PC-9 (cell line): ENCODE measurements at regions not wholly inside any gene's neighbourhood (a gene's known extent, or its start where the extent isn't known, plus 50 kb on each side); places are given as distances from the start of the nearest gene placed in this dataset.

Source experiments
- BruUV-seq: library from RNA; stranded (reverse); fragments of 400-500 nt; replicated peaks from 2 replicates; lab custom pipeline; 2021; lab: Mats Ljungman, UMichigan
- CTCF ChIA-PET: fragments of 300-600 bp; sonication (Branson Sonifier 250); formaldehyde crosslinking; loops from one replicate; lab custom pipeline; 2022; ENCODE audit warnings: antibody characterized with exemption; lab: Charles Lee
- POLR2A ChIA-PET: fragments of 300-600 bp; sonication (Branson Sonifier 250); formaldehyde crosslinking; loops from one replicate; lab custom pipeline; 2022; ENCODE audit warnings: antibody characterized with exemption; ENCODE audit not compliant: unreplicated experiment; lab: Charles Lee
- DNase-seq, 2 experiments: peaks; one replicate each; pipeline versions ENCODE4 v3.0.0 to v3.0.0-alpha.2; 2015 to 2022; ENCODE audit warnings: mixed read lengths in 1 of 2
- H2AFZ ChIP-seq: fragments of 200-600 bp; sonication (generic); 2 replicates; pipeline ENCODE4 v1.8.1; 2017; ENCODE audit warnings: antibody characterized with exemption
- H3F3A ChIP-seq: fragments of 200-600 bp; sonication (generic); 2 replicates; pipeline ENCODE4 v1.8.1; 2017; ENCODE audit warnings: antibody characterized with exemption, mild to moderate bottlenecking, low read depth; ENCODE audit not compliant: insufficient read depth
- H3K27ac ChIP-seq: fragments of 200-600 bp; sonication (generic); 2 replicates; pipeline ENCODE4 v1.6.1; 2016; ENCODE audit warnings: mixed run types
- H3K27me3 ChIP-seq: fragments of 200-600 bp; sonication (generic); 2 replicates; pipeline ENCODE4 v1.6.1; 2016; ENCODE audit warnings: low read depth, mixed run types; ENCODE audit not compliant: insufficient read depth
- H3K36me3 ChIP-seq: fragments of 200-600 bp; sonication (generic); 2 replicates; pipeline ENCODE4 v1.6.1; 2016; ENCODE audit warnings: low read depth, mixed run types
- H3K4me1 ChIP-seq: fragments of 200-600 bp; sonication (generic); replicated peaks from 2 replicates; pipeline ENCODE4 v1.6.1; 2016; ENCODE audit warnings: mixed run types; ENCODE audit not compliant: insufficient read depth
- H3K4me2 ChIP-seq: fragments of 200-600 bp; sonication (generic); 2 replicates; pipeline ENCODE4 v1.6.1; 2017; ENCODE audit warnings: mixed run types
- H3K4me3 ChIP-seq: fragments of 200-600 bp; sonication (generic); 2 replicates; pipeline ENCODE4 v1.6.1; 2016; ENCODE audit warnings: mixed run types
- H3K79me2 ChIP-seq: fragments of 200-600 bp; sonication (generic); 2 replicates; pipeline ENCODE4 v1.6.1; 2017; ENCODE audit warnings: low read depth, mixed run types
- H3K9me2 ChIP-seq: fragments of 200-600 bp; sonication (generic); 2 replicates; pipeline ENCODE4 v1.8.1; 2017; ENCODE audit warnings: mild to moderate bottlenecking; ENCODE audit not compliant: insufficient read depth
- H3K9me3 ChIP-seq: fragments of 200-600 bp; sonication (generic); 2 replicates; pipeline ENCODE4 v1.8.1; 2016; ENCODE audit warnings: low read depth; ENCODE audit not compliant: insufficient read depth
- H4K20me1 ChIP-seq: fragments of 200-600 bp; sonication (generic); 2 replicates; pipeline ENCODE4 v1.8.1; 2017; ENCODE audit not compliant: insufficient read depth
- EZH2 ChIP-seq: fragments of 200-600 bp; sonication (generic); IDR thresholded peaks from 2 replicates; pipeline ENCODE4 v1.8.0; 2017; ENCODE audit warnings: antibody characterized with exemption, low read depth
- intact Hi-C: fragments of 100-400 bp; cut with micrococcal nuclease; formaldehyde crosslinking; loops from one replicate; pipeline ENCODE4 v1.10.0; 2022; ENCODE audit not compliant: unreplicated experiment
- TF ChIP-seq, protein P1 (sequence below): fragments of 200-600 bp; sonication (generic); conservative IDR thresholded peaks from 2 replicates; pipeline ENCODE4 v1.6.1; 2017; ENCODE audit warnings: mixed run types, antibody characterized with exemption, mild to moderate bottlenecking, moderate library complexity

DNA sequence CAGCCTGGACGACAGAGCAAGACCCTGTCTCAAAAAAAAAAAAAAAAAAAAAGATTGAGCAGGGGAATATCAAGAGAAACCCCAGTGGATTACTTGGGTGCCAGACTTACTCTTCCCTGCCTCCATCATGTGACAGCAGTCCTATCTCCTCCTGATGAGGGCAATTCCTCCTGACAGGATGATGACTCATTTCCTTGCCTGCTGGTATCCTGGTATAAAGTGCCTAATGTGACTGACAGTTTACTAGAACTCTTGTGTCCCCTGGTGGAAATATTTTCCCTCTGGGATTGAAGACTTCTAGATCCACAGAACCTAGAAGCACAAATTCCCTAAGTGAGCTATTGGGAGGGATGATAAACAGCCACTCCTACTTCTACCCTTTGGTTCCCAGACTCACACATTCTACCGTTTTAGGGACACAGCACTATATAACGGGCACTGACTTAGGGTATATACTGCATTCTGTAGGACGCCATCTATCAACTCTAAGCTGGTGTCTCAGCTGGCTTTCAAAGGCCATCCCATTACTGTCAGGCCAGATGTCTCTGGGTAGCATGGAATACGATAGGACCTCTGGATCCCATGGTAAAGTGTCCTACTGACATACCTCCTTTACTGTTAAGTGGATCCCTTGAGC is 114.6 kb upstream of the MED13 start:
- H3K27ac ChIP-seq: peak overlapping the region; percentile 65
- 0 out of 2 replicates have a peak overlapping the region, but pooled peaks have one; percentile 11 for H3K4me2 ChIP-seq
- no peak overlapping the region for H3K4me3 ChIP-seq
- no peaks in the 10 kb centered on the region for H3K79me2 ChIP-seq
- no peaks in the 10 kb centered on the region for H3K27me3 ChIP-seq
- peaks cover 16% of the 10 kb centered on the region; the same call in 1 of the 2 replicates for H3F3A ChIP-seq
- H3K4me1 ChIP-seq: peaks cover 25% of the 10 kb centered on the region
- BruUV-seq: no TSS peak
- H3K9me2 ChIP-seq: no peaks in the 10 kb centered on the region
- no peaks in the 10 kb centered on the region for H3K36me3 ChIP-seq
- POLR2A ChIA-PET: interaction anchor here (0.6 kb wide), 1 partner anchor 8 kb away, joined by 15 read pairs; no protein-coding TSS in a partner anchor
- TF ChIP-seq, protein P1, sequence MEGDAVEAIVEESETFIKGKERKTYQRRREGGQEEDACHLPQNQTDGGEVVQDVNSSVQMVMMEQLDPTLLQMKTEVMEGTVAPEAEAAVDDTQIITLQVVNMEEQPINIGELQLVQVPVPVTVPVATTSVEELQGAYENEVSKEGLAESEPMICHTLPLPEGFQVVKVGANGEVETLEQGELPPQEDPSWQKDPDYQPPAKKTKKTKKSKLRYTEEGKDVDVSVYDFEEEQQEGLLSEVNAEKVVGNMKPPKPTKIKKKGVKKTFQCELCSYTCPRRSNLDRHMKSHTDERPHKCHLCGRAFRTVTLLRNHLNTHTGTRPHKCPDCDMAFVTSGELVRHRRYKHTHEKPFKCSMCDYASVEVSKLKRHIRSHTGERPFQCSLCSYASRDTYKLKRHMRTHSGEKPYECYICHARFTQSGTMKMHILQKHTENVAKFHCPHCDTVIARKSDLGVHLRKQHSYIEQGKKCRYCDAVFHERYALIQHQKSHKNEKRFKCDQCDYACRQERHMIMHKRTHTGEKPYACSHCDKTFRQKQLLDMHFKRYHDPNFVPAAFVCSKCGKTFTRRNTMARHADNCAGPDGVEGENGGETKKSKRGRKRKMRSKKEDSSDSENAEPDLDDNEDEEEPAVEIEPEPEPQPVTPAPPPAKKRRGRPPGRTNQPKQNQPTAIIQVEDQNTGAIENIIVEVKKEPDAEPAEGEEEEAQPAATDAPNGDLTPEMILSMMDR: peak; percentile 55; the same call in 1 of the 2 replicates
- TF ChIP-seq EZH2: no peak
- H3K9me3 ChIP-seq: peaks cover 6% of the 10 kb centered on the region; the same call in 1 of the 2 replicates
- H2AFZ ChIP-seq: no peak overlapping the region
- peak; percentile 29 to 83 for DNase-seq
- CTCF ChIA-PET: interaction anchor here (0.7 to 1.3 kb wide), 4 partner anchors 8 to 316 kb away, joined by 3 to 19 read pairs (median 6); partner anchors contain the start of gene BRIP1
- H4K20me1 ChIP-seq: no peaks in the 10 kb centered on the region
- intact Hi-C loops: loop anchor here (1.0 kb wide), 1 partner anchor 70 kb away; no protein-coding TSS in a partner anchor

DNA sequence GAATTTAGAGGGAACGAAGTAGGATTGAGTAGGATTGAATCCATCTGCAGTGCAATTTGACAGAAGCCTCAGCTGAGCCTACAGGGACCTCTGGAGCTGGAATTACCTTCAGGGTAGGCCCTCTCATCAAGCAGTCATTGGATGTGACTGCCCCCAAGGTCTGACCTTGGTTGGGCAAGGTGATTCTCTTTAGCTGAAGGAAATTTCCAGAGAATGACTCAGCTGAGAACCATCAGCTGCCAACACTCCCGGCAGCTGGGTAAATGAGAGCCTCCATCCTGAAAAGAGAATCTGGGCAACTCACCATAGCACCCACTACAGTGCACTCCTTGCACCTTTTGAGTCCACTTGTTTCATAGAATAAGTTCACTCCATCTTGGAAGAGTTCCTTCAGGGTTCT is 113.5 kb upstream of the MED13 start:
- Histone ChIP-seq H3K27me3 (no peaks in the 10 kb centered on the region), H3K27ac (peak overlapping the region; percentile 65), H3K4me3 (no peak overlapping the region), H3K36me3 (no peaks in the 10 kb centered on the region), H3K9me2 (no peaks in the 10 kb centered on the region), H2AFZ (no peak overlapping the region), H3K4me1 (peaks cover 25% of the 10 kb centered on the region), H3F3A (peaks cover 16% of the 10 kb centered on the region; the same call in 1 of the 2 replicates), H4K20me1 (no peaks in the 10 kb centered on the region), H3K9me3 (peaks cover 6% of the 10 kb centered on the region; the same call in 1 of the 2 replicates), H3K79me2 (no peaks in the 10 kb centered on the region), H3K4me2 (peak overlapping the region; percentile 11; the same call in 1 of the 2 replicates)
- intact Hi-C loops: no loop called here
- CTCF ChIA-PET: interaction anchor here (0.7 kb wide), 1 partner anchor 113 kb away, joined by 8 read pairs; no protein-coding TSS in a partner anchor
- peak in 1 of 2 experiments; percentile 63 for DNase-seq
- BruUV-seq: no TSS peak
- POLR2A ChIA-PET: no interaction called here
- TF ChIP-seq, protein P1: no peak
- no peak for TF ChIP-seq EZH2

DNA sequence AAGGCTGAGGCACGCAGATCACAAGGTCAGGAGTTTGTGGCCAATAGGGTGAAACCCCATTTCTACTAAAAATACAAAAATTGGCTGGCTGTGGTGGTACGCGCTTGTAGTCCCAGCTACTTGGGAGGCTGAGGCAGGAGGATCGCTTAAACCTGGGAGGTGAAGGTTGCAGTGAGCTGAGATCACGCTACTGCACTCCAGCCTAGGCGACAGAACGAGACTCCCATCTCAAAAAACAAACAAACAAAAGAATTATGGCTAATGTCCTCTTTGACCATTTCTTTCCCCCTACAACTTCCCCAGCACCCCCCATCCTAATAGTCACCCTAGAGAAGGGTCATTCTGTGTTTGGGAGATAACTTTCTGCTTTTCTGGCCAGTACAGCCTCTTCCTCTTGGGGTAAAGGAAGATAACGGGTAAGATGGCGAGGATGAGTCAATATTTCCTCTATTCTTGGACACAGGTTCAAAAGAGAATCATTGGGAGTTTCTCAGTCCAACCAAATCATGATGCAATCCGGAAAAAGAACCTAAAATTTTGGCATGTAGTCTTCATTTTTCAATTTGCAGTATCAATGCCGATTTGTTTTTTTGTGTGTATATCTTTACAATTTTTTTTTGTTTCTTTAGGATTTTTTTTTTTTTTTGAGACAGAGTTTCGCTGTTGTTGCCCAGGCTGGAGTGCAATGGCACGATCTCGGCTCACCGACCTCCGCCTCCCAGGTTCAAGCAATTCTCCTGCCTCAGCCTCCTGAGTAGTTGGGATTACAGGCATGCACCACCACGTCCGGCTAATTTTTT is 107.6 kb upstream of the MED13 start:
- Histone ChIP-seq H3K4me3 (no peak overlapping the region), H3K9me2 (no peaks in the 10 kb centered on the region), H3K4me1 (peaks cover 30% of the 10 kb centered on the region), H4K20me1 (no peaks in the 10 kb centered on the region), H2AFZ (no peak overlapping the region), H3K27ac (no peak overlapping the region), H3F3A (peaks cover 12% of the 10 kb centered on the region), H3K4me2 (no peak overlapping the region), H3K79me2 (no peaks in the 10 kb centered on the region), H3K9me3 (0 out of 2 replicates have a peak, but pooled peaks cover 3% of the 10 kb centered on the region), H3K27me3 (no peaks in the 10 kb centered on the region), H3K36me3 (no peaks in the 10 kb centered on the region)
- POLR2A ChIA-PET: no interaction called here
- CTCF ChIA-PET: no interaction called here
- intact Hi-C loops: no loop called here
- TF ChIP-seq, protein P1: no peak
- no peak for TF ChIP-seq EZH2
- DNase-seq: no peak
- no TSS peak for BruUV-seq
